ENCODE measurements at regions not wholly inside any gene's neighbourhood (a gene's known extent, or its start where the extent isn't known, plus 50 kb on each side); places are given as distances from the start of the nearest gene placed in this dataset.

GRCh38 chr2:109679225-109679624 is 65.1 kb downstream of the SOWAHC start:
- TF ChIP-seq CTCF (IDR thresholded peaks at IDR 0.05), result no peak
- TF ChIP-seq POLR2A (IDR thresholded peaks at IDR 0.05), result no peak
- TF ChIP-seq EP300 (IDR thresholded peaks at IDR 0.05), result no peak
